Stimulated activated memory B cell treated with anti-CD40 and anti-IgM and Interleukin-4, amounts not matched to agents 10 μg/mL and 1 μg/mL and 100 μg/mL, for 72 hours (primary cell): ENCODE measurements at regions not wholly inside any gene's neighbourhood (a gene's known extent, or its start where the extent isn't known, plus 50 kb on each side); places are given as distances from the start of the nearest gene placed in this dataset.

Source experiments
- ATAC-seq: fragments of 150-1000 bp; cut with Tn5 transposase; 2 replicates; pipeline ENCODE4 v1.10.0; 2021
- H3K27ac Mint-ChIP-seq: one replicate; pipeline ENCODE4 v1.8.0; 2022; ENCODE audit warnings: mild to moderate bottlenecking, mixed read lengths
- H3K27me3 Mint-ChIP-seq: one replicate; pipeline ENCODE4 v1.8.0; 2022; ENCODE audit warnings: mixed read lengths
- H3K36me3 Mint-ChIP-seq: one replicate; pipeline ENCODE4 v1.8.0; 2022; ENCODE audit warnings: mixed read lengths
- H3K4me1 Mint-ChIP-seq: one replicate; pipeline ENCODE4 v1.8.0; 2022; ENCODE audit warnings: mixed read lengths
- H3K4me3 Mint-ChIP-seq: one replicate; pipeline ENCODE4 v1.8.0; 2022; ENCODE audit warnings: mild to moderate bottlenecking, moderate library complexity, mixed read lengths
- H3K9me3 Mint-ChIP-seq: one replicate; pipeline ENCODE4 v1.8.0; 2022; ENCODE audit warnings: mixed read lengths

GRCh38 chrX:122445466-122445865 is 738.6 kb upstream of the GRIA3 start:
- H3K4me1 Mint-ChIP-seq, result no peaks in the 10 kb centered on the region
- H3K9me3 Mint-ChIP-seq, result peaks cover 2% of the 10 kb centered on the region
- no peaks in the 10 kb centered on the region for H3K36me3 Mint-ChIP-seq
- no peak overlapping the region for H3K27ac Mint-ChIP-seq
- H3K27me3 Mint-ChIP-seq, result no peaks in the 10 kb centered on the region
- ATAC-seq, result no peak
- H3K4me3 Mint-ChIP-seq, result no peak overlapping the region

- no peak overlapping the region for H3K4me3 Mint-ChIP-seq
- no peaks in the 10 kb centered on the region for H3K9me3 Mint-ChIP-seq
- H3K27me3 Mint-ChIP-seq, result no peaks in the 10 kb centered on the region
- no peak for ATAC-seq
- no peaks in the 10 kb centered on the region for H3K4me1 Mint-ChIP-seq
- H3K36me3 Mint-ChIP-seq, result no peaks in the 10 kb centered on the region
- no peak overlapping the region for H3K27ac Mint-ChIP-seq
Observed at GRCh38 chrX:122464341-122464740, 719.7 kb upstream of the GRIA3 start.

GRCh38 chrX:122475306-122475705 is 708.8 kb upstream of the GRIA3 start:
- Mint-ChIP-seq H3K4me1 (no peaks in the 10 kb centered on the region), H3K9me3 (peaks cover 2% of the 10 kb centered on the region), H3K27me3 (no peaks in the 10 kb centered on the region), H3K4me3 (no peak overlapping the region), H3K36me3 (no peaks in the 10 kb centered on the region), H3K27ac (no peak overlapping the region)
- no peak for ATAC-seq

- Mint-ChIP-seq H3K4me3 (no peak overlapping the region), H3K9me3 (peaks cover under 1% of the 10 kb centered on the region), H3K36me3 (no peaks in the 10 kb centered on the region), H3K27me3 (no peaks in the 10 kb centered on the region), H3K4me1 (no peaks in the 10 kb centered on the region), H3K27ac (no peak overlapping the region)
- no peak for ATAC-seq
Observed at GRCh38 chrX:122500556-122500955, 683.5 kb upstream of the GRIA3 start.

GRCh38 chrX:122501652-122502051 is 682.4 kb upstream of the GRIA3 start:
- Mint-ChIP-seq H3K4me3 (no peak overlapping the region), H3K4me1 (no peaks in the 10 kb centered on the region), H3K27ac (no peak overlapping the region), H3K27me3 (no peaks in the 10 kb centered on the region), H3K9me3 (no peaks in the 10 kb centered on the region), H3K36me3 (no peaks in the 10 kb centered on the region)
- ATAC-seq, result no peak

GRCh38 chrX:122504026-122504425 is 680.1 kb upstream of the GRIA3 start:
- Mint-ChIP-seq H3K9me3 (no peaks in the 10 kb centered on the region), H3K4me3 (no peak overlapping the region), H3K36me3 (no peaks in the 10 kb centered on the region), H3K27ac (no peak overlapping the region), H3K27me3 (no peaks in the 10 kb centered on the region), H3K4me1 (no peaks in the 10 kb centered on the region)
- no peak for ATAC-seq

GRCh38 chrX:122512561-122513072 is 671.5 kb upstream of the GRIA3 start:
- Mint-ChIP-seq H3K27ac (no peak overlapping the region), H3K9me3 (no peaks in the 10 kb centered on the region), H3K36me3 (no peaks in the 10 kb centered on the region), H3K4me3 (no peak overlapping the region), H3K27me3 (no peaks in the 10 kb centered on the region), H3K4me1 (no peaks in the 10 kb centered on the region)
- ATAC-seq, result no peak

- Mint-ChIP-seq H3K9me3 (no peaks in the 10 kb centered on the region), H3K27ac (no peak overlapping the region), H3K36me3 (no peaks in the 10 kb centered on the region), H3K4me3 (no peak overlapping the region), H3K4me1 (no peaks in the 10 kb centered on the region), H3K27me3 (no peaks in the 10 kb centered on the region)
- no peak for ATAC-seq
Observed at GRCh38 chrX:122517786-122518185, 666.3 kb upstream of the GRIA3 start.

GRCh38 chrX:122545778-122546177 is 638.3 kb upstream of the GRIA3 start:
- H3K4me1 Mint-ChIP-seq, result no peaks in the 10 kb centered on the region
- no peak overlapping the region for H3K4me3 Mint-ChIP-seq
- H3K36me3 Mint-ChIP-seq, result no peaks in the 10 kb centered on the region
- no peak for ATAC-seq
- H3K27ac Mint-ChIP-seq, result no peak overlapping the region
- no peaks in the 10 kb centered on the region for H3K27me3 Mint-ChIP-seq
- no peaks in the 10 kb centered on the region for H3K9me3 Mint-ChIP-seq

- Mint-ChIP-seq H3K27me3 (no peaks in the 10 kb centered on the region), H3K27ac (no peak overlapping the region), H3K4me1 (no peaks in the 10 kb centered on the region), H3K4me3 (no peak overlapping the region), H3K9me3 (no peaks in the 10 kb centered on the region), H3K36me3 (no peaks in the 10 kb centered on the region)
- ATAC-seq, result no peak
Observed at GRCh38 chrX:122546269-122546668, 637.8 kb upstream of the GRIA3 start.

GRCh38 chrX:122552286-122552800 is 631.7 kb upstream of the GRIA3 start:
- Mint-ChIP-seq H3K4me3 (no peak overlapping the region), H3K36me3 (no peaks in the 10 kb centered on the region), H3K27ac (no peak overlapping the region), H3K4me1 (no peaks in the 10 kb centered on the region), H3K9me3 (peaks cover 4% of the 10 kb centered on the region), H3K27me3 (no peaks in the 10 kb centered on the region)
- ATAC-seq, result no peak

GRCh38 chrX:122555925-122556324 is 628.2 kb upstream of the GRIA3 start:
- peaks cover 4% of the 10 kb centered on the region for H3K9me3 Mint-ChIP-seq
- H3K27me3 Mint-ChIP-seq, result no peaks in the 10 kb centered on the region
- no peaks in the 10 kb centered on the region for H3K36me3 Mint-ChIP-seq
- H3K27ac Mint-ChIP-seq, result no peak overlapping the region
- H3K4me1 Mint-ChIP-seq, result no peaks in the 10 kb centered on the region
- H3K4me3 Mint-ChIP-seq, result no peak overlapping the region
- no peak for ATAC-seq

GRCh38 chrX:122565952-122566351 is 618.1 kb upstream of the GRIA3 start:
- no peak for ATAC-seq
- Mint-ChIP-seq H3K4me1 (no peaks in the 10 kb centered on the region), H3K27me3 (no peaks in the 10 kb centered on the region), H3K4me3 (no peak overlapping the region), H3K27ac (no peak overlapping the region), H3K9me3 (peaks cover 6% of the 10 kb centered on the region), H3K36me3 (no peaks in the 10 kb centered on the region)

GRCh38 chrX:122566401-122566800 is 617.7 kb upstream of the GRIA3 start:
- ATAC-seq, result no peak
- H3K4me1 Mint-ChIP-seq, result no peaks in the 10 kb centered on the region
- no peak overlapping the region for H3K27ac Mint-ChIP-seq
- H3K4me3 Mint-ChIP-seq, result no peak overlapping the region
- no peaks in the 10 kb centered on the region for H3K36me3 Mint-ChIP-seq
- H3K9me3 Mint-ChIP-seq, result peaks cover 6% of the 10 kb centered on the region
- H3K27me3 Mint-ChIP-seq, result no peaks in the 10 kb centered on the region

GRCh38 chrX:122567911-122568310 is 616.2 kb upstream of the GRIA3 start:
- H3K4me1 Mint-ChIP-seq, result no peaks in the 10 kb centered on the region
- no peak overlapping the region for H3K4me3 Mint-ChIP-seq
- no peaks in the 10 kb centered on the region for H3K36me3 Mint-ChIP-seq
- no peaks in the 10 kb centered on the region for H3K27me3 Mint-ChIP-seq
- peaks cover 9% of the 10 kb centered on the region for H3K9me3 Mint-ChIP-seq
- H3K27ac Mint-ChIP-seq, result no peak overlapping the region
- ATAC-seq, result no peak

GRCh38 chrX:122572461-122572860 is 611.6 kb upstream of the GRIA3 start:
- Mint-ChIP-seq H3K9me3 (peaks cover 6% of the 10 kb centered on the region), H3K4me3 (no peak overlapping the region), H3K27me3 (no peaks in the 10 kb centered on the region), H3K4me1 (no peaks in the 10 kb centered on the region), H3K36me3 (no peaks in the 10 kb centered on the region), H3K27ac (no peak overlapping the region)
- ATAC-seq, result no peak

- Mint-ChIP-seq H3K36me3 (no peaks in the 10 kb centered on the region), H3K9me3 (peaks cover 8% of the 10 kb centered on the region), H3K27ac (no peak overlapping the region)
Observed at GRCh38 chrX:122579036-122579435, 605.0 kb upstream of the GRIA3 start.

More at GRCh38 chrX:122579036-122579435, 605.0 kb upstream of the GRIA3 start:
- Mint-ChIP-seq H3K4me3 (no peak overlapping the region), H3K4me1 (no peaks in the 10 kb centered on the region), H3K27me3 (no peaks in the 10 kb centered on the region)
- no peak for ATAC-seq
